Ecto neural progenitor cell (in vitro differentiated cells): ENCODE measurements at regions not wholly inside any gene's neighbourhood (a gene's known extent, or its start where the extent isn't known, plus 50 kb on each side); places are given as distances from the start of the nearest gene placed in this dataset.

Experiments
- DNase-seq: peaks from one replicate; pipeline ENCODE4 v3.0.0-alpha.2; 2018; ENCODE audit warnings: low spot score

DNA sequence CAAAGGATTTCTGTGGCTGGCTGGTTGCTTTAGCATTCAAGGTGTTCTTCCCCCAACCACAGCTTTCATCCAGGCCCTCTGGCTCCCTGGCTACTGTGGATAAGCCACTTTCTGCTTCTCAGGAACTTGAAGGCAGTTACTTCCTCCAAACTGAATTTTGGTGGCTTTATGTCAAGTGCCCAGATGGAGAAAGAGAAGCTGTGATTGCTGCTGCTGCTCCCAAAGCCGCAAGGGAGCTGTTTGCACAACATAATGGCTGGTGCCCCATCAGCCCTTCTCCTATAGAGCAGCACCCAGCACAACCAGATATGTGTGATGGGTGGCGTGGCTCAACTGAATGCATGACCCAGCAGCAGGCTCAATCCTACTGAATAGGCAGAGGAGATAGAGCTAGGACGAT, 465.2 kb downstream of the MAFB start:
- DNase-seq: no peak

DNA sequence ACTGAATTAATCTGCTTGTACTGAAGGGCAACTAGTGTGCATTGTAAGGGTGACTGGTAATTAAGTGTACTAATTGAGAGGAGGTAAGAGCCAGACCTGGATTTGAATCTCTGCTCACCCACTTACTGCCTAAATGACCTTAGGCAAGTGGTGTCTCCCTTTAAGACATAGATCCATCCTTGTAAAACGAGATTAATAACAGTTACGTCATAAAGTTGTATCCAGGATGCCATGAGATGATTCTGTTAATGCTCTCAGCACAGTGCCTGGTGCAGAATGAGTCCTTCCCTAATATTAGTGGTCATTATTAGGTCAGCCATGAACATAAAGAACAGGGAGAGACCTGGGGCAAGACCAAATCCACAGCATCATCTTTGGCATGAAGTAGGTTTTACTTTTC, 470.1 kb downstream of the MAFB start:
- DNase-seq: no peak

DNA sequence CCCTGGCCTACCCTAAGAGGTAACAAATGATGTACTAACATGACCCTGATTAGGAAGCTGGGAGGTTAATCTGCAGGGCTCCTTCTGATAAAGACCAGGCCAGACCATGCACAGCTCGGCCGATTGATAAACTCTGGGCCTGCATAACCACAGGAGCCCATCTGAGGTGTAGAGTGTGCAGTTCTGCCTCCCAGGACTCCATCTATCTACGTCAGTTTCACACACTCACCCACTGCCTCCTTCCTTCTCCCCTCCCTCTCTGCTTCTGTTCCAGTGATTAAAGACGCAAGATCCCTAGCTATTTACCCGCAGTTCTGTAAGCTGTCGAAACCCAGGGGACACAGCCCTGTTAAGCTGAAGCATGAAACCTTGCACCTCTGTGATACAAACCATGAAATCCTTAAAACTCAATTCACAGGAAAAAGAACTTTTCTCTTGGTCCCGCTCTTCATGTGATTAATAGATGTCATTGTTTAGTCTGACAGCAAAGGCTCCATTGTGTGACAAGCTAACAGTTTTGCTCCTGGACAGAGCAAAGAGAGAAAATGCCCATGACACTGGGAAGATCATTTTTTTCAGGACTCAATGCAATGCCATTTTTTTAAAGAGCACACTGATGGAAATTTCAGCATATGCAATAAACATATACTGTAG, 470.6 kb downstream of the MAFB start:
- DNase-seq: no peak

DNA sequence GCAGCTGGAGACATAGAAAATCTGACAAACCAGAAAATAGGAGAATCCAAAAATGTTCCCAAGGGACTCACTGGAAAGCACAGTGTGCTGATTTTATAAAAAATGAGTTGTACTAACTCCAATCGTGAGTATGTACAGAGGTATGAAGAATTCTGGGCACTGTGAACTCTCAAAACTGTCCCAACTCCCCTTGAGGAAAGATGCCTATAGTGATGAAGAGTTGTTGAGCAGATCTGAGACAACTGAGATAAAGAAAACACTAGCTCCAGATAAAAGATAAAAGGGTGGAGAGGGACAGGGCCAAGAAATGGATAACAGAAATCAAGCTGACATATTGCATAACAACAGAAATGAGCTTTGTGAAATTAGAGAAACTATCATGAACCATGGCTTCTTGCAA, 481.4 kb downstream of the MAFB start:
- no peak for DNase-seq

DNA sequence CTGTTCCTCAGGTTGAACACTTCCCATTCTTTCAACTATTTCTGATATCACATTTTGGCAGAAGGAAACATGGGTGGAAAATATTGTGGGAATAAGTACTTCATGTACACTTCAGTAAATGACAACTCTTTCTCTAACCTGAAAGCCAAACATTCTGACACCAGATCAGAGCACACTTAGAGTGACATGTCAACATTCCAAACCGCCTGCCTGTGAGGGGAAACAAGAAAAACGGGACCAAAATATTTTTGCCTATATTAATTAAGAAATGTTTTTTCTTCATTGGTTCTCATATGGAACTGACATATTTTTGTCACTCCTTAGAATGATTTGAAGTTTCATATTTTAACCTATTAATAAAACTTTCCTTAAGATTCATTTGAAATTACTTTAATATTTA, 483.1 kb downstream of the MAFB start:
- no peak for DNase-seq

DNA sequence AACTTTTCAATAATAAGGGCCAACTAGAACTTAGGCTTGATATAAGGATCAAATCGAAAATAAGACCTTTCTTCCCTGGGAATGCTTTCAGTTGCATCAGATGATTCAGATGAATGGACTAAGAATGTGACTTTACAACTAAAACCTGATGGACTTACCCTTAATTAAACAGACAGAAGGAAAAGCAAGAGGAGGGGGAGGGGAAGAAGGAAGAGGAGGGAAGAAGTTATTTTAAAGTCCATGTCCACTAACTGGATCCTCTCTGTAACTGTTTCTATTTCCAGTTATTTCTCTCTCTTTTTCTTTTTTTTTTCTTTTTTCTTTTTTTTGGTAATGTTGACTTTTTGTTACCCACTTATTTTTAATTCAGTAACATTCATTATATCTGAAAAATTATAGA, 486.0 kb downstream of the MAFB start:
- DNase-seq: no peak

DNA sequence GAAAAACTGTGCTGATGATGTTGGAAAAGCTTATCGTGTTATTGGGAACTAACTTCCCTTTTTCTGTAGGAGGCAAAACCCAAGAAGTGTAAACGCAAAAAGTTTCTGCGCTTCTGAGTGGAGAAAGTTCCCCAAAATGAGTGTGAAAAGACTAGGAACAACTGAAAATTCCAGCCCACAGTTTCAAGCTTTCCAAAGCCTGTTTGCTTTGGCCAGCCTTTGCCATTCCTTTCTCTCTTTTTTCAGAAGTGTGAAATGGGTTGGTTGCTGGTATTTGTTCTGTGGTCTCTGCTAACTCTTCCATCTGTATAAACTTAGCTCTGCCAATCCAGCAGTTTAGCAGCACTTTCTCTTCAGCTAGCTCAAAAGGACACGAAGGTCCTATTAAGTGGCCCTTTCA, 491.3 kb downstream of the MAFB start:
- DNase-seq: no peak

DNA sequence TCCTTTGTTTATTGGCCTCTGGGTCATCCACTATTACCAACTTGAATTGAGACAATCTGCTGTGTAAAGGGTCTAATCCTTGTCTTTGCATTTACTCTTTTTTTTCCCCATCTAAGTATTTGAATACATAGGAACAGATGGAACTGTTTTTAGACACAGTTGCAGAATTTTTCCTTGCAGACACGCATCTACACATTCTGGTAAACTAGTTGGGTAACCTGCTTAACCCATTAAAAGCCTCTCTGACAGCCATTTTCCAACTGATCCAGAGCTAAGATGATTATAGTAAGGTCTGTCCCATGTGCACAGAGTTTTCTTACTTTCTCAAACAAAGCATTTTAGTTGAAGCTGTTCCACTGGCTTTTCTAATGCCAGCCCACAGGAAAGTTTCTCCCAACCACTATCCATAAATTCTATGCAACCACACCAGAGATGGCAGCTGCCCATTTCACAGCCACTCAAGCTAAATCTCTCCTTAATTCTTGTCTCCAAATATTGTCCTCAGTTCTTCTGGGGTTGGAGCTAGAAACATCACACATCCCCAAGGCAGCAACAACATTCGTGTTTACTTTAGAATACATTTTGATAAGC, 492.1 kb downstream of the MAFB start:
- DNase-seq: no peak

DNA sequence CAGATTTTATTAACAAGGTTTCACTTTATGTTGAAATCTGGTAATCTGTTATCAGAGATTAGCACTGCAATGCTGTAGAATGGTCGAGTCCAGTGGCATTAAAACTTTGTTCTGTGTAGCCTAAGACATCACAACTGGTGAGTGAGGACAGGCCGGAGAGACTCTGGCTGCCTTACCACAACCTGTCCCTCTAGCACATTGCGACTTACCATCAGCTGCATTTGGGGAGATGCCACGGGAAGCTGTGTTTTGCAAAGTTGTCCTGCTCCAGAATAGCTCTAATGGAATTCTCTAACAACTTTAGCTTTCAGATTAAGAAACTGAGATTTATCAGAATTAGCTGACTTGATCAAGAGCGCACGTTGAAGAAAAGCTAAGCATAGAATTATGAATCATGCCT, 493.3 kb downstream of the MAFB start:
- DNase-seq: no peak

DNA sequence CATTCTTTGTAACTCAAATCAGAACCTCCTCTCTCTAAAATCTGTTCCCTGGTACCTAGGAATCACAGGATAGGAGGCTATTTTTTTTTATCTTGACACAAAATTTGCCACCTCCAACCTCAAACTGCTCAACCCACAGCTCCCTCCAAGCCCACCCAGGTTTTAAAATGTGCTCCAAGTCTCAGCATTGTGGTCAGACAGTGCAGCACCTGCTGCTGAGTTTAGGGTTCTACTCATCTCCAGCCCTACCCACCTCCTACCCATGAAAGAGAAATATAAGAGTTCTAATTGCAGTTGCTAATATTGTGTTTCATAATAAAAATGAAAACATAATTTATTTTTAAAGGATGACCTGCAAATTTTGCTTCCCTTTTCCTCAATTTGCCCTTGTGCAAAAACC, 496.5 kb downstream of the MAFB start:
- no peak for DNase-seq

DNA sequence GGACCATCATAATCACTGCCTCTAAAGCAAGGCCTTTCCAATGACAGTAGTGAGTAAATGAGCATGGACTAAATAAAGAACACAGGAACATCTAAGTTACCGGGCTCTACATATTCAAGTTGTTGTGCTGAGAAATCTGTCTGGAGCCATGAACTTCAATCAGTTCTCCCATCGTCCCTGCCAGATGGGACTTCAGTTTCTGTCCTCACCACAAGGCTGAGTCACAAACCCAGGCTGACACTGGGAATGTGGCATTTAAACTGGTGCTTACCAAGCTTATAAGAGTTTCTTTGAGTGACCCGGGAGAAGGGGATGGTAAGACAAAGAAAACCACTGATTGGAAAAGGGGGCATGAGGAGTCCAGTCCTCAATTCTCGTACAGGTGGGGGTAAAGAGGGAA, 497.0 kb downstream of the MAFB start:
- DNase-seq: no peak

DNA sequence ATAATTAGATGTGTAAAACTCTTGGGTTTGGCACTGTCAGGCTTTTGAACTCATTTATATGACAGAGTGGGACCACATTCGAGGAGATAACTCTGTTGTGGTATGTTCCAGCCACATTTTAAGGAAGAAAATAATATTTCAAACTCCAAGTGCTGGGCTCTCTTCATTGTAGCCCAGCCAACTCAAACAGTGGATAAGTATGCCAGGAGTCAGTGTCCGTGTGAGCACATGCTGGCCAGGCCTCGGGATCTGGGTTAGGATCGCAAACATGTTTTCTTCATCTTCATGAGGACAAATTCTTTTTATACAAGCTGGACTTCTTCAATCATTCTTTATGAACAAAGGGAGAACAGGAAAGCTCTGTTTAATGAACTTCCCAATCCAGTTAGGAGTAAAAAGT, 497.5 kb downstream of the MAFB start:
- no peak for DNase-seq

DNA sequence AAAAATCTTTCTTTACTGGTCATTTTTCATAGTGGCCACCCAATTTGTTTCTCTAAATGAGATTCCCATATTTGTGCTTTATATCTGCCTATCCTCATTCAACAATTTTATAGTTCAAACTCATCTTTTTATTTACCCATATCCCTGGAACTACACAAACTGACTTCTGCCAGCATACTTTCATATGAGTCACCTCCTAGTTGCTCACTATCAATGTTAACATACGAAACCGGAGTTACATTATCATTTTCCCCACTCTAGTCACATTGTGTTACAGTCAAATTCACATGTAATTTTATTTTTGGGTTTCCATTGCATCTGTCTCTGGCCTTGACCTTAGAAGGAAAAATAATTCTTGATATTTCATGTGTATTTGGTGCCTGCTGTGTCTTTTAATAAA, 499.4 kb downstream of the MAFB start:
- no peak for DNase-seq

DNA sequence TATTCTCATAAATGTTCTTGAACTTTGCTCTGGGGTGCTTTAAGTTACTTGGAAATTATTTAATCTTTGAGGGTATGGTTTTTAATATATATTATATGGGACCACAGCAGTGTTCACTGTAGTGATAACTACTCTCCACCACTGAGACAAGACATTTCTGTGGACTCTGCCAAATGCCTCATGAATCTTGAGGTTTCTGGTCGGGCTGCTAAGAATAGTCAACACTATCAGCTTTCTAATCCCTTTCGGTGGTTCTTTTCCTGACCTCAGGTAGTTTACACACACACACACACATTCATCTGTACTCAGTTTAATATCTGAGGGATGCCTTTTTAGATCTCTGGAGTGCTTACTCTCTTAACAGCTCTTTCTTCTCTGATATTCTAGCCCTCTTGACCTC, 500.7 kb downstream of the MAFB start:
- DNase-seq: no peak

DNA sequence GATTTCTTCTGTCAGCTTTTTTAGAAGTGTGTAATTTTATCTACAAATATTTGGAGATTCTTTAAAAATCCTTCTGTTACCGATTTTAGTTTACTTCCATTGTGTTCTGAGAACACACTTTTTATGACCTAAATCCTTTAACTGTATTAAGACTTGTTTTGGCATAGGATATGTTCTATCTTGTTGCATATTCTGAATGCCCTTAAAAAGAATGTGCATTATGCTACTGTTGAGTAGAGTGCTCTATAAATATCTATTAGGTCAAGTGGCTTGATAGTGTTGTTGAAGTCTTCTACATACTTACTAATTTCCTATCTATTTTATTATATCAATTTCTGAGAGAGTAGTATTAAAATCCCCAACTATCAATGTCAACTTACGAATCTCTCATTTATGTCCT, 502.2 kb downstream of the MAFB start:
- DNase-seq: no peak

DNA sequence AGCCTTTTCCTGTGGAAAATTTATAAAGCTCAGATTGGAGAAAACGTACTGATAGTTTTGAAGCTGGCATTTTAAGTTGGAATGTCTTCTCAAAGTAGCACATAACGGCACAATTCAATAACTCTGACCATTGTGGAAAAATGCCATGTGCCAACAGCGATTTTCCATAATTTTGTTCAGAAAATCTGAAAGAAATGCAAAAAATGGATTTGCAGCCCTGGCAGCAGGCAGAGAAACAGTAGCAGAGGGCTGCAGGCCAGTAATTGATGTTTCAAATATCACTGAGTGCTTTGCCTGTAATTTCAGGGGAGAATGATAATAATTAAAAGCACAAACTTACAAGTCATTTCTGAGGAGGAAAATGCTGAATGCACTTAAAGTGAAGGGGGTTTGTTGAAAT, 507.4 kb downstream of the MAFB start:
- no peak for DNase-seq

DNA sequence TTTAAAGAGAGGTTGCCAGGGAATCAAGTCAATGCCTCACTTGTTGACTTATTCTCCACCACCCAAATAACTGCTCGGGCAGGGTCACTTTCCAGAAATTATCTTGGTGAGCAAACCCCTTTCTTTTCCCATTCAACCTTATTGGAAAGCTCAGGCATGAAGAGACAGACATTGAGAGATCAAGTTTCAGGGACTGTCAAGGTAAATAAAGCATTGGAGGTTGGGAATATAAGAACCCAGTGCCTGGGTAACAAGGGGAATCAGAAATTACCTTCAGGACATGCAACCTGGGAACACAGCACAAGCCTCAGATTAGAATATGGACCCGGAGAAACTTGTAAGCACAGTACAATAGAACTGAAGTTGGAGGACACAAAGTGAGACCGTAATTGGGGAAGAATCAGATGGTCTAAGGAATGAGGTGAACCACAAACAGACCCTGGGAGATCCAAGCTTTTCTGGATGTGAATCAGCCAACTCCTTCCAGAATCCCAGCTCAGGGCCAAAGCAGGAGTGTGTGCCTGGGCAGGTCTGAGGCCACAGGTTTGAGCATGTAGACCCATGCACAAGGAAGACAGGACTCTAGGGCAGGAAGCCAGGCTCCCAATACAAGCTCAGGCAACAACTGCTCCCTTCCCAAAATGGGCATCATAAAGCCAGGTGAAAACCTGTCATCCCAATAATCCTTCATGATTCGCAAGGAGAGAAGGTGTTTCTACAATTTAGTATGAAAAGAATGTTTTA, 512.8 kb downstream of the MAFB start:
- DNase-seq: no peak

DNA sequence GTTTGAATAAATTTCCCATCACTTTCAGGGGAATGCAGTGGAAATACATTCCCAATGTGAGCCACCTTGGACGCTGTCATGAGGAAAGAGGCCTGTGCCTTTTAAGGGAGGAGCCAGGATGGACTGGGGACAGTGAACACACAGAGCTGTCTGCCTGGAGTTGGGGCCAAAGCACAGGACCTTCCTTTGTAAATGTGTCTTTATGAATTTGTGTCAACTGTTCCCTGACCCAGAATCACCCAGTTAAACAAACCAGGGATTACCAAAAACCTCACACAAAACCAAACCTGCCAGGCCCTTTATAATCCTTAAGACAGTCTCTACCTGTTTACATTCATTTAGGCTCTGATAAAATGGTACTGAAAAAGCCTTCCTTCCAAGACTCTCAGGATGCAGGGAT, 513.7 kb downstream of the MAFB start:
- DNase-seq: no peak

DNA sequence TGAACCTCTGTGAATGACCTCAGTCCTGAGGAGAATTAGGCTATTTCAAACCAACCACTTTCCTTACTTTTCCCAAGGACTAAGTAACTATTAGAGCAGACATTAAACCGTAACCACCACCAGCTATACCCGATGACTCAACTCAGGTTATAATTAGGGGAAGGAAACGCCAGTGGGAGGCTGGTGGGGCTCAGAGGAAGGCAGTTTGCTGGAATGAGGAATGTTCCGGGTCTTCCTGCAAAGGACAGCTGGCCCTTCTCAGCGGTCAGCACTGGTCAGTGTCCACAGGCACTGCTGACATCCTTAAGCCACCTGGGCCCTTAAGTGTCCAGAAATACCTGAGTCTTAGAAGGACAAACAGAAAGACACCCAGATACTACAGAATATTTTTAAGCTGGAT, 515.2 kb downstream of the MAFB start:
- no peak for DNase-seq

DNA sequence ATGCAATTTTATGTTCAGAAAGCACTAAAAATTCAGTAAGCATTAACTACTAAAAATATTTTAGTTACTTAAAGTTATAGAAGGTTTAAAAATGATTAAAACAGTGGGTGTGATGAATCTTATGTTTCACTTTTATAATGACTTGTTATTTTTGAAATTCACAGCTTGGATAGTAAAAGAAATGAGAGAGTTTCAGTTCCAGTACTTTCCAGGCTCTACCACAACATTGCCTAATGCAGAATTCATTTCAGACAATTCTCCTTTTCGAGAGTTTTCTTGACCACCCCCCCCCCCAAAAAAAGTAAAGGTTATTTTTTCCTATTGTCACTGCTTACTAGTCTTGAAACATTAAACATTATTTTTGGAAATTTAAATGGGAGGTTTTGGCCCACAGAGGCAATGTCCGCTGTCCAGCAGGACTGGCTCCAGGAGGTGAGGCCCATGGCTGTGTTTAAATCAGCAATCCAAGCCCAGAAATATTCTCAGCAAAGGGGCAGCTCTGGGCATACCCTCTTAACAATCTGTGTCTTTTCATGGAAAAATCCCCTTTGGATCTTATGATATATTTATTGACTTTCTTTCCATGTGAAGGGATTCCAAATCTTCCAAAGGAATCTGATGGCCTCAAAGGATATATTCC, 519.9 kb downstream of the MAFB start:
- no peak for DNase-seq

DNA sequence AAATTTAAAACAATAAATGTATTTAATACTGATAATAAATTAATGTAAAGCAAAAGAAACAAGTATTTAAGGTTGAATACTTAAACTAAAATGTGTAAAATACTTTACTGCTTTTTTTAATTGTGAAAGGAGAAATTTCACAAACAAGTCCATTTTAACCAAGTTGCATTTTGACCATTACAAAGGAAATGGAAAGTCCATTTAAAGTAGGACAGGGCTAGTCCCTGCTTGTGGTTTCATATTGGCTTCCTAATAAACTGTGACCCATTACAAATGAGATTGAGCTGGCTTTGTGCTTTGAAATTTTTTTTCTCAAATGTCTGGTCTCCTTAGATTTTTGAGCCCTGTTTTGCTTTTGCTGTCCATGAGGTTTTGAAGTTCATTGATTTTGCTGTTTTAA, 527.6 kb downstream of the MAFB start:
- DNase-seq: no peak

DNA sequence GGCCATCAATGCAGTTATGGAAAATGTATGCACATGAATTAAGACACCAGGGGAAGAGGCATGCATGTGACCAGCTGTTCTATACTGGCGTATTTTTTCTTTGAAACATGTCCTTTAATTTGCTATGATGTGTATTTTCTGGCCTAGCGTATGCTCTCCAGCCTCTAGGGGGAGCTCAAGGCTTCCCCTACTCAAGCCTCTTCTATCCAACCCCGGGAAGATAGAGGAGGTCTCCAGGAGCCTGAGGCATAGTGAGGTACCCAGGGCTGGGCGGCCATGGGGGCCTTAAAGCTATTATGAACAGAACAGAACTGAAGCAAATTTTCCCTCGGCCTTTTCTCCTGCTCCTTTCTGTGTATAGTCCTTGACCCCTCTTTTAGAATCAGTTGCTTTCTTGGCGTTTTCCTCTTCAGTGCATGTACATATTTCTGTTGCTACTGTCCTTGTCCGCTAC, 528.9 kb downstream of the MAFB start:
- DNase-seq: peak; percentile 54

DNA sequence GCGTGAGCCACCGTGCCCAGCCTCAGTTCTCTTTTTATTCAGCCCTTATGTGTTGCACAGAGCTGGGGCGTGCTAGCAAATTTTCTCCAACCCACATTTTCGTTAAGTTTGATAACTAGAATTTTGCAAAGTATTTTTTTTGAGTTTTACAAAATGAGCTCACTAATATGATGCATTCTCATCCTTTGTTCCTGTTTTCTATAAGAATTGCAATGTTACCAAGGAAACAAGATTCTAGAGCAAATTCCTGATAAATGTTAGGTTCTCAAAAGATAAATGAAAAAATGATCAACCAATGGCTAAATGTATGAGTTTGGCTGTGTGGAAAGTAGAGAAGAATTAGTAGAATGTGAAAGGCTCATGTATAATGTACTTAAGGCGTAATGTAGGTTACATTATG, 529.8 kb downstream of the MAFB start:
- DNase-seq: no peak
